ENCODE measurements at regions not wholly inside any gene's neighbourhood (a gene's known extent, or its start where the extent isn't known, plus 50 kb on each side); places are given as distances from the start of the nearest gene placed in this dataset.

GRCh38 chr13:47069133-47069532 is 172.3 kb upstream of the HTR2A start:
- H3K36me3 ChIP-seq (replicated peaks; ENCODE audit: insufficient read depth, low read depth) = no peaks in the 10 kb centered on the region
- 78% methylated on average over 3 of the region's 3 CpGs for WGBS (ENCODE audit: low lambda C conversion rate, missing lambda C conversion rate)
- no peaks in the 10 kb centered on the region for H3K9me2 ChIP-seq (replicated peaks; ENCODE audit: insufficient read depth)
- TF ChIP-seq EZH2phosphoT487 (IDR thresholded peaks at IDR 0.05; ENCODE audit: low read depth, severe bottlenecking, unreplicated experiment) (no peak), EZH2 (IDR thresholded peaks at IDR 0.05; ENCODE audit: borderline replicate concordance) (no peak)
- no peaks in the 10 kb centered on the region for H4K20me1 ChIP-seq (ENCODE audit: insufficient read depth, poor library complexity, severe bottlenecking)
- H3K4me1 ChIP-seq (ENCODE audit: insufficient read depth) = no peaks in the 10 kb centered on the region
- no peak for DNase-seq (ENCODE audit: low spot score)
- no peaks in the 10 kb centered on the region for H3K9me3 ChIP-seq (ENCODE audit: low read depth)
- H3K4me3 ChIP-seq = no peak overlapping the region
- H3K27ac ChIP-seq = no peak overlapping the region
- H3K4me2 ChIP-seq = no peak overlapping the region
- no peaks in the 10 kb centered on the region for H3K79me2 ChIP-seq
- H3K27me3 ChIP-seq = no peaks in the 10 kb centered on the region
- H2AFZ ChIP-seq = no peak overlapping the region

DNA sequence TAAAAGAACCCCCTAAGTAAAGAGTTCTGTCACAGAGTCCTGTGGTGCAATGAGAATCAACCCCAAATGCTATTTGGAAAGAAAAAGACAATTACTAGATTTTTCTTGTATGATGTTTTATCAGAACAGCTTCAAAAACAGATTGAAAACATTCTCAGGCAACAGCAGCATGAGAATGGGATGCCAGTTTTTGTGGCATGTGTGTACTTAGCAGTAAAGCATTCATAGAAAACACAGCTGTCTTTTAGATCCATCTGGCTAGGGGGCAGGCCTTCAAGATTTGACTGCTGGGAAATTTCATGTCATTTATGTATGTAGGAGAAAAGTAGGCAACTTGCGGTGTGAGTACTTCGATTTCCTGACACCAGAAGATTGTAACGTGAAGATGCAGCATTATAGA is 170.5 kb upstream of the HTR2A start:
- H4K20me1 ChIP-seq (ENCODE audit: insufficient read depth, poor library complexity, severe bottlenecking) = no peaks in the 10 kb centered on the region
- no peaks in the 10 kb centered on the region for H3K9me3 ChIP-seq (ENCODE audit: low read depth)
- 94% methylated on average over 3 of the region's 3 CpGs for WGBS (ENCODE audit: low lambda C conversion rate, missing lambda C conversion rate)
- no peaks in the 10 kb centered on the region for H3K9me2 ChIP-seq (replicated peaks; ENCODE audit: insufficient read depth)
- no peak for DNase-seq (ENCODE audit: low spot score)
- H2AFZ ChIP-seq = no peak overlapping the region
- H3K27me3 ChIP-seq = no peaks in the 10 kb centered on the region
- H3K4me1 ChIP-seq (ENCODE audit: insufficient read depth) = no peaks in the 10 kb centered on the region
- H3K4me3 ChIP-seq = no peak overlapping the region
- H3K79me2 ChIP-seq = no peaks in the 10 kb centered on the region
- no peak overlapping the region for H3K4me2 ChIP-seq
- no peak overlapping the region for H3K27ac ChIP-seq
- TF ChIP-seq EZH2 (IDR thresholded peaks at IDR 0.05; ENCODE audit: borderline replicate concordance) (no peak), EZH2phosphoT487 (IDR thresholded peaks at IDR 0.05; ENCODE audit: low read depth, severe bottlenecking, unreplicated experiment) (no peak)
- TF ChIP-seq, protein P1, sequence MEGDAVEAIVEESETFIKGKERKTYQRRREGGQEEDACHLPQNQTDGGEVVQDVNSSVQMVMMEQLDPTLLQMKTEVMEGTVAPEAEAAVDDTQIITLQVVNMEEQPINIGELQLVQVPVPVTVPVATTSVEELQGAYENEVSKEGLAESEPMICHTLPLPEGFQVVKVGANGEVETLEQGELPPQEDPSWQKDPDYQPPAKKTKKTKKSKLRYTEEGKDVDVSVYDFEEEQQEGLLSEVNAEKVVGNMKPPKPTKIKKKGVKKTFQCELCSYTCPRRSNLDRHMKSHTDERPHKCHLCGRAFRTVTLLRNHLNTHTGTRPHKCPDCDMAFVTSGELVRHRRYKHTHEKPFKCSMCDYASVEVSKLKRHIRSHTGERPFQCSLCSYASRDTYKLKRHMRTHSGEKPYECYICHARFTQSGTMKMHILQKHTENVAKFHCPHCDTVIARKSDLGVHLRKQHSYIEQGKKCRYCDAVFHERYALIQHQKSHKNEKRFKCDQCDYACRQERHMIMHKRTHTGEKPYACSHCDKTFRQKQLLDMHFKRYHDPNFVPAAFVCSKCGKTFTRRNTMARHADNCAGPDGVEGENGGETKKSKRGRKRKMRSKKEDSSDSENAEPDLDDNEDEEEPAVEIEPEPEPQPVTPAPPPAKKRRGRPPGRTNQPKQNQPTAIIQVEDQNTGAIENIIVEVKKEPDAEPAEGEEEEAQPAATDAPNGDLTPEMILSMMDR (IDR thresholded peaks at IDR 0.05; ENCODE audit: poor library complexity) = no peak
- no peaks in the 10 kb centered on the region for H3K36me3 ChIP-seq (replicated peaks; ENCODE audit: insufficient read depth, low read depth)

DNA sequence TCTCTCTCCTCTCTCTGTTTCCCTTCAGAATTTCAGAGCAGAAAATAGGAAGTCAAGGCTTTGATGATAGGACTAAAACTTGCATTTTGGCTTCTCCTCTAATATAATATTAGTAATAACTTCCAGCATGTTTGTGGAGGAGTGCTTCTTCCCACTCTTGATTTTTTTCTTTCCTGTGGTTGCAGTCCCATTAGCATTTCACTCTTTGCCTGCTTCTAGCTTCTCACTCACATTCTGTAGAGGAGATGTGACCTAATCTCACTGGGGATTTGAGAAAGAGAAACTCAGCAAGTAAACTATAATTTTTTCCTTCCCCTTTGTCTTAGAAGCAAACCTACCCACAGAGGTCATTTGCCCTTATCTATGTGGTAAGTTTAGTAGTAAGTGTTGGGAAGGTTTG is 169.4 kb upstream of the HTR2A start:
- Histone ChIP-seq H3K79me2 (no peaks in the 10 kb centered on the region), H3K27me3 (no peaks in the 10 kb centered on the region), H3K4me3 (no peak overlapping the region), H2AFZ (no peak overlapping the region), H3K9me2 (replicated peaks; ENCODE audit: insufficient read depth) (no peaks in the 10 kb centered on the region), H3K4me1 (ENCODE audit: insufficient read depth) (no peaks in the 10 kb centered on the region), H3K4me2 (no peak overlapping the region), H3K9me3 (ENCODE audit: low read depth) (no peaks in the 10 kb centered on the region), H3K36me3 (replicated peaks; ENCODE audit: insufficient read depth, low read depth) (no peaks in the 10 kb centered on the region), H3K27ac (no peak overlapping the region), H4K20me1 (ENCODE audit: insufficient read depth, poor library complexity, severe bottlenecking) (no peaks in the 10 kb centered on the region)
- TF ChIP-seq EZH2 (IDR thresholded peaks at IDR 0.05; ENCODE audit: borderline replicate concordance) = no peak
- no peak for TF ChIP-seq EZH2phosphoT487 (IDR thresholded peaks at IDR 0.05; ENCODE audit: low read depth, severe bottlenecking, unreplicated experiment)
- TF ChIP-seq, protein P1 (IDR thresholded peaks at IDR 0.05; ENCODE audit: poor library complexity) = no peak
- no peak for DNase-seq (ENCODE audit: low spot score)

DNA sequence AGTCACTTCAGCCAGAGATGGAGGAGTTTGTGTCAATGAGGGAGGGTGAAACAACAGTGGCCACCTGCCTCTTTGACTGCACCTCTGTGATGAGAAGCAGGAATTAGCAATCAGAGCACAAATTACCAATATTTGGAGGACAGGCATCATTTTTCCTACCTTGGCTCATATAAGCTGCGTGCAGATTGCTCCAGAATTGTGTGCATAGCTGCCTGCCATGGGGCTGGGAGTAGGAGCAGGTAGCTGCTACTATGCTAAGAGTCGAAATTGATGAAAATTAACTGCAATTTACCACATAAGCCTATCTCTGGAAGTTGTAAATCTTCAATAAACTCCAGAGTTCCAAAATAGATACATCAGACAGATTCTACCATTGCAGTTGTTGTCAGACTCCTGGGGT is 167.5 kb upstream of the HTR2A start:
- H3K27ac ChIP-seq = no peak overlapping the region
- DNase-seq (ENCODE audit: low spot score) = no peak
- H2AFZ ChIP-seq = no peak overlapping the region
- TF ChIP-seq, protein P1 (IDR thresholded peaks at IDR 0.05; ENCODE audit: poor library complexity) = no peak
- no peak for TF ChIP-seq EZH2 (IDR thresholded peaks at IDR 0.05; ENCODE audit: borderline replicate concordance)
- TF ChIP-seq EZH2phosphoT487 (IDR thresholded peaks at IDR 0.05; ENCODE audit: low read depth, severe bottlenecking, unreplicated experiment) = no peak
- H3K79me2 ChIP-seq = no peaks in the 10 kb centered on the region
- no peaks in the 10 kb centered on the region for H3K4me1 ChIP-seq (ENCODE audit: insufficient read depth)
- WGBS (ENCODE audit: low lambda C conversion rate, missing lambda C conversion rate) = 74% methylated on average over 2 of the region's 2 CpGs
- no peaks in the 10 kb centered on the region for H3K9me2 ChIP-seq (replicated peaks; ENCODE audit: insufficient read depth)
- H4K20me1 ChIP-seq (ENCODE audit: insufficient read depth, poor library complexity, severe bottlenecking) = no peaks in the 10 kb centered on the region
- no peaks in the 10 kb centered on the region for H3K9me3 ChIP-seq (ENCODE audit: low read depth)
- no peak overlapping the region for H3K4me2 ChIP-seq
- H3K4me3 ChIP-seq = no peak overlapping the region
- H3K27me3 ChIP-seq = no peaks in the 10 kb centered on the region
- H3K36me3 ChIP-seq (replicated peaks; ENCODE audit: insufficient read depth, low read depth) = no peaks in the 10 kb centered on the region

Measured in hepatocyte (in vitro differentiated cells).